ENCODE measurements at regions not wholly inside any gene's neighbourhood (a gene's known extent, or its start where the extent isn't known, plus 50 kb on each side); places are given as distances from the start of the nearest gene placed in this dataset.

GRCh38 chr10:109191341-109191740 is 732.0 kb downstream of the XPNPEP1 start:
- Histone ChIP-seq H3K9me3 (ENCODE audit: control insufficient read depth in 2 of 3, insufficient read depth in 1 of 3, low read length in 3 of 3) (peaks cover 0 to 19% (median 2%) of the 10 kb centered on the region in 3 donors), H3K9ac (ENCODE audit: low read length in 3 of 3) (no peak overlapping the region), H3K27me3 (ENCODE audit: control insufficient read depth, insufficient read depth, low read length) (no peaks in the 10 kb centered on the region), H3K4me3 (ENCODE audit: low read length in 3 of 3) (no peak overlapping the region), H3K4me1 (ENCODE audit: control insufficient read depth in 2 of 3, insufficient read depth in 2 of 3, low read depth in 1 of 3, low read length in 3 of 3) (no peaks in the 10 kb centered on the region), H3K36me3 (ENCODE audit: control insufficient read depth in 2 of 3, insufficient read depth in 3 of 3, low read length in 3 of 3) (no peaks in the 10 kb centered on the region), H3K27ac (ENCODE audit: low read depth in 2 of 2, low read length in 2 of 2) (no peak overlapping the region)
- intact Hi-C loops (cut with DNase I): no loop called here
- TF ChIP-seq, protein P1, sequence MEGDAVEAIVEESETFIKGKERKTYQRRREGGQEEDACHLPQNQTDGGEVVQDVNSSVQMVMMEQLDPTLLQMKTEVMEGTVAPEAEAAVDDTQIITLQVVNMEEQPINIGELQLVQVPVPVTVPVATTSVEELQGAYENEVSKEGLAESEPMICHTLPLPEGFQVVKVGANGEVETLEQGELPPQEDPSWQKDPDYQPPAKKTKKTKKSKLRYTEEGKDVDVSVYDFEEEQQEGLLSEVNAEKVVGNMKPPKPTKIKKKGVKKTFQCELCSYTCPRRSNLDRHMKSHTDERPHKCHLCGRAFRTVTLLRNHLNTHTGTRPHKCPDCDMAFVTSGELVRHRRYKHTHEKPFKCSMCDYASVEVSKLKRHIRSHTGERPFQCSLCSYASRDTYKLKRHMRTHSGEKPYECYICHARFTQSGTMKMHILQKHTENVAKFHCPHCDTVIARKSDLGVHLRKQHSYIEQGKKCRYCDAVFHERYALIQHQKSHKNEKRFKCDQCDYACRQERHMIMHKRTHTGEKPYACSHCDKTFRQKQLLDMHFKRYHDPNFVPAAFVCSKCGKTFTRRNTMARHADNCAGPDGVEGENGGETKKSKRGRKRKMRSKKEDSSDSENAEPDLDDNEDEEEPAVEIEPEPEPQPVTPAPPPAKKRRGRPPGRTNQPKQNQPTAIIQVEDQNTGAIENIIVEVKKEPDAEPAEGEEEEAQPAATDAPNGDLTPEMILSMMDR (IDR thresholded peaks at IDR 0.05; ENCODE audit: borderline replicate concordance, extremely low read depth, insufficient read depth): no peak
- no peak for FAIRE-seq
- no peak for DNase-seq

GRCh38 chr10:109187677-109188076 is 735.6 kb downstream of the XPNPEP1 start:
- peaks cover 0 to 24% (median under 1%) of the 10 kb centered on the region in 3 donors for H3K9me3 ChIP-seq (ENCODE audit: control insufficient read depth in 2 of 3, insufficient read depth in 1 of 3, low read length in 3 of 3)
- no peaks in the 10 kb centered on the region for H3K36me3 ChIP-seq (ENCODE audit: control insufficient read depth in 2 of 3, insufficient read depth in 3 of 3, low read length in 3 of 3)
- TF ChIP-seq, protein P1 (IDR thresholded peaks at IDR 0.05; ENCODE audit: borderline replicate concordance, extremely low read depth, insufficient read depth): no peak
- H3K27ac ChIP-seq (ENCODE audit: low read depth in 2 of 2, low read length in 2 of 2): no peak overlapping the region
- intact Hi-C loops (cut with DNase I): no loop called here
- H3K27me3 ChIP-seq (ENCODE audit: control insufficient read depth, insufficient read depth, low read length): no peaks in the 10 kb centered on the region
- H3K4me3 ChIP-seq (ENCODE audit: low read length in 3 of 3): no peak overlapping the region
- no peak for DNase-seq
- no peaks in the 10 kb centered on the region for H3K4me1 ChIP-seq (ENCODE audit: control insufficient read depth in 2 of 3, insufficient read depth in 2 of 3, low read depth in 1 of 3, low read length in 3 of 3)
- no peak overlapping the region for H3K9ac ChIP-seq (ENCODE audit: low read length in 3 of 3)
- no peak for FAIRE-seq

GRCh38 chr10:109183366-109183765 is 739.9 kb downstream of the XPNPEP1 start:
- H3K36me3 ChIP-seq (ENCODE audit: control insufficient read depth in 2 of 3, insufficient read depth in 3 of 3, low read length in 3 of 3): no peaks in the 10 kb centered on the region
- TF ChIP-seq, protein P1 (IDR thresholded peaks at IDR 0.05; ENCODE audit: borderline replicate concordance, extremely low read depth, insufficient read depth): no peak

GRCh38 chr10:109178591-109178990 is 744.7 kb downstream of the XPNPEP1 start:
- Histone ChIP-seq H3K27ac (ENCODE audit: low read depth in 2 of 2, low read length in 2 of 2) (no peak overlapping the region), H3K27me3 (ENCODE audit: control insufficient read depth, insufficient read depth, low read length) (no peaks in the 10 kb centered on the region), H3K36me3 (ENCODE audit: control insufficient read depth in 2 of 3, insufficient read depth in 3 of 3, low read length in 3 of 3) (no peaks in the 10 kb centered on the region), H3K4me1 (ENCODE audit: control insufficient read depth in 2 of 3, insufficient read depth in 2 of 3, low read depth in 1 of 3, low read length in 3 of 3) (no peaks in the 10 kb centered on the region), H3K9ac (ENCODE audit: low read length in 3 of 3) (no peak overlapping the region), H3K9me3 (ENCODE audit: control insufficient read depth in 2 of 3, insufficient read depth in 1 of 3, low read length in 3 of 3) (no peaks in the 10 kb centered on the region), H3K4me3 (ENCODE audit: low read length in 3 of 3) (no peak overlapping the region)
- no peak for DNase-seq
- TF ChIP-seq, protein P1 (IDR thresholded peaks at IDR 0.05; ENCODE audit: borderline replicate concordance, extremely low read depth, insufficient read depth): no peak
- FAIRE-seq: no peak
- intact Hi-C loops (cut with DNase I): no loop called here

More at GRCh38 chr10:109183366-109183765, 739.9 kb downstream of the XPNPEP1 start:
- Histone ChIP-seq H3K4me1 (ENCODE audit: control insufficient read depth in 2 of 3, insufficient read depth in 2 of 3, low read depth in 1 of 3, low read length in 3 of 3) (no peaks in the 10 kb centered on the region), H3K9me3 (ENCODE audit: control insufficient read depth in 2 of 3, insufficient read depth in 1 of 3, low read length in 3 of 3) (peaks cover 0 to 12% (median 0%) of the 10 kb centered on the region in 3 donors), H3K9ac (ENCODE audit: low read length in 3 of 3) (no peak overlapping the region), H3K27ac (ENCODE audit: low read depth in 2 of 2, low read length in 2 of 2) (no peak overlapping the region), H3K27me3 (ENCODE audit: control insufficient read depth, insufficient read depth, low read length) (no peaks in the 10 kb centered on the region), H3K4me3 (ENCODE audit: low read length in 3 of 3) (no peak overlapping the region)
- DNase-seq: no peak
- FAIRE-seq: no peak
- intact Hi-C loops (cut with DNase I): no loop called here

Measured in kidney (tissue), 13 donors.